Calu3 (cell line): ENCODE measurements at regions not wholly inside any gene's neighbourhood (a gene's known extent, or its start where the extent isn't known, plus 50 kb on each side); places are given as distances from the start of the nearest gene placed in this dataset.

Experiments
- BruUV-seq: library from RNA; stranded (reverse); fragments of 400-500 nt; replicated peaks from 2 replicates; lab custom pipeline; 2021; lab: Mats Ljungman, UMichigan
- CTCF ChIA-PET: fragments of 300-600 bp; sonication (Branson Sonifier 250); formaldehyde crosslinking; loops from one replicate; lab custom pipeline; 2022; ENCODE audit warnings: antibody characterized with exemption; lab: Charles Lee
- DNase-seq: peaks from one replicate; pipeline ENCODE4 v3.0.0; 2022
- H3K27ac Mint-ChIP-seq: one replicate; pipeline ENCODE4 v1.8.0; 2022; ENCODE audit warnings: mixed read lengths; ENCODE audit not compliant: unreplicated experiment
- H3K27me3 Mint-ChIP-seq: one replicate; pipeline ENCODE4 v1.8.0; 2022; ENCODE audit warnings: mixed read lengths; ENCODE audit not compliant: unreplicated experiment
- H3K36me3 Mint-ChIP-seq: one replicate; pipeline ENCODE4 v1.8.0; 2022; ENCODE audit warnings: mild to moderate bottlenecking, moderate library complexity, mixed read lengths; ENCODE audit not compliant: insufficient read depth, unreplicated experiment
- H3K4me1 Mint-ChIP-seq: one replicate; pipeline ENCODE4 v1.8.0; 2022; ENCODE audit warnings: mild to moderate bottlenecking, low read depth, mixed read lengths; ENCODE audit not compliant: unreplicated experiment
- H3K4me3 Mint-ChIP-seq: one replicate; pipeline ENCODE4 v1.8.0; 2022; ENCODE audit warnings: mild to moderate bottlenecking, low read depth, moderate library complexity, mixed read lengths; ENCODE audit not compliant: unreplicated experiment
- H3K9me3 Mint-ChIP-seq: one replicate; pipeline ENCODE4 v1.8.0; 2022; ENCODE audit warnings: low read depth, mixed read lengths; ENCODE audit not compliant: unreplicated experiment
- CTCF ChIP-seq: fragments of 200-600 bp; IDR thresholded peaks from one replicate; pipeline ENCODE4 v1.8.0; 2022; ENCODE audit warnings: antibody characterized with exemption; ENCODE audit not compliant: unreplicated experiment
- intact Hi-C: fragments of 100-400 bp; cut with micrococcal nuclease; formaldehyde crosslinking; loops from one replicate; pipeline ENCODE4 v1.10.0; 2022; ENCODE audit not compliant: unreplicated experiment

DNA sequence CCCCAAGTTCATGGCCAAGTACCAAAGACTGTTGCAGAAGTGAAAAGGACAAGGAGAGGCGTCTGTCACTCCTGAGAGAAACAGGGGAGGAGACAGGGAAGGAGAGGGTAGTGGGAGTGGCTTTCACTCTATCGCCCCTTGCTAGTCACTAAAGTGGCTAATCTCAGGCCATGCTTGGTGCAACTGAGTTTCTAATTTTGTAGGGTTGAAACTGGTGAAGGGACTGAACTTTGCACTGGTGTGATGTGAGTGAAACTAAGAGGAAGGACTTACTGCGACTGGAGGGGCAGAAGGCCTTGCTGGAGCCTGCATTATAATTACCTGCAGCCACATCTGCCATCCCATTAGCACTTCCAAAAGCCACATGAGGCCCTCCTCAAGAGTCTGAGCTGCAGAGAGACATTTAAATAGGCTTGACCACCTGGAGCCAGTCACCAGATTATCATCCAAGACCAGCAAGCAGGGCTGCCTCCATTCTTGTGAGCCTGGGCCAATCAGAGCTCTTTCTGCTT lies 107.2 kb upstream of the EEPD1 start:
- H3K27me3 Mint-ChIP-seq = no peaks in the 10 kb centered on the region
- CTCF ChIA-PET = interaction anchor here (0.6 kb wide), 1 partner anchor 17 kb away, joined by 3 read pairs; no protein-coding TSS in a partner anchor
- intact Hi-C loops = no loop called here

DNA sequence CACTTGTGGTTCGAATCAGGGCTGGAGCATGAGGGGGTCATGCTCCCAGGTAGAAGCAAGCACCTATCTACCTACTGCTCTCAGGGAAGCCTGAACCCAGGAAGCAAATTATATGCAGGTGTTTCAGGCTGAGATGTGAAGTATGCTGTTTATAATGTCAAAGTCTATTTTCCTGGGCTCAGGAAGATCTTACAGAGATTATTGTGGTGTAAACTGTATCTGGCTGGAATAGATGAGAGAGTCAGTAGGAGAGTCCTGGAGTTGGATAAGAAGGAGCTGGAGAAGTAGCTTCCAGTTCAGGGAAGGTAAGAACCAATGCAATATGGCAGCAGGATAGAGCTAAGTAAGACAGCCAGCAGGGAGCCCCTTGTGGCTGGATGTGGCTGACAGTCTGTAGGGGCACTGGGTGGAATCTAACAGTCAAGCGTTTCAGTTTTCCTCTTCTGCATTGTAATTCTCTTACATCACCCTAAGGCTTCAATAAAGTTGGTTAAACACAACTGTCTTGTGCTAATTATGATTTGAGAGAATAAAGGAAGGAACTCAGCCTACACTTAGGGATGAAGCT lies 105.9 kb upstream of the EEPD1 start:
- TF ChIP-seq CTCF = peak; percentile 15
- CTCF ChIA-PET = interaction anchor here (1.0 kb wide), 1 partner anchor 62 kb away, joined by 4 read pairs; no protein-coding TSS in a partner anchor
- intact Hi-C loops = no loop called here
- peaks cover 13% of the 10 kb centered on the region for H3K4me1 Mint-ChIP-seq
- no peaks in the 10 kb centered on the region for H3K36me3 Mint-ChIP-seq
- no peaks in the 10 kb centered on the region for H3K9me3 Mint-ChIP-seq
- no peaks in the 10 kb centered on the region for H3K27me3 Mint-ChIP-seq
- BruUV-seq = no TSS peak
- no peak for DNase-seq
- no peak overlapping the region for H3K4me3 Mint-ChIP-seq
- H3K27ac Mint-ChIP-seq = no peak overlapping the region

More for the DNA sequence above, 107.2 kb upstream of the EEPD1 start:
- Mint-ChIP-seq H3K4me3 (no peak overlapping the region), H3K36me3 (no peaks in the 10 kb centered on the region), H3K9me3 (no peaks in the 10 kb centered on the region), H3K27ac (no peak overlapping the region), H3K4me1 (peaks cover 16% of the 10 kb centered on the region)
- no TSS peak for BruUV-seq
- TF ChIP-seq CTCF = no peak
- no peak for DNase-seq

GRCh38 chr7:36048141-36048901 lies 104.7 kb upstream of the EEPD1 start:
- no peaks in the 10 kb centered on the region for H3K36me3 Mint-ChIP-seq
- no peak overlapping the region for H3K4me3 Mint-ChIP-seq
- no peak overlapping the region for H3K27ac Mint-ChIP-seq
- CTCF ChIA-PET = interaction anchor here (1.0 to 1.5 kb wide), 3 partner anchors 10 to 113 kb away, joined by 4 to 6 read pairs (median 4); no protein-coding TSS in a partner anchor
- no TSS peak for BruUV-seq
- no peaks in the 10 kb centered on the region for H3K27me3 Mint-ChIP-seq
- DNase-seq = no peak
- TF ChIP-seq CTCF = no peak
- H3K9me3 Mint-ChIP-seq = no peaks in the 10 kb centered on the region
- intact Hi-C loops = no loop called here
- H3K4me1 Mint-ChIP-seq = peaks cover 13% of the 10 kb centered on the region

DNA sequence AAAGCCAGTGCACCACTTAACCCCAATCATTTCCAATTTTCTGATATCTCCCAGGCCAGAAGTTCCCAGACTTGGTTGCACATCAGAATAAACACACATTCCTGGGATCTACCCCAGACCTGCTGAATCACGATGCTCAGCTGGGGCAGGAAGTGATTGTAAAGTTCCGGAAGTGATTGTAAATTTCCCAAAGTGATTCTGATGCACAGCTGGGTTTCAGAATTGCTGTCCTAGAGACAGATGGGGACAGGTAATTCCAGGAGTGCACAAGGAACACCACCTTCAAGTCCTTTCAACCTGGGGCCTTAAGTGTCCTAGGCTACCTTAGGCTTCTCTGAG lies 104.2 kb upstream of the EEPD1 start:
- Mint-ChIP-seq H3K4me3 (no peak overlapping the region), H3K27ac (no peak overlapping the region), H3K9me3 (no peaks in the 10 kb centered on the region), H3K27me3 (no peaks in the 10 kb centered on the region), H3K4me1 (peaks cover 13% of the 10 kb centered on the region), H3K36me3 (no peaks in the 10 kb centered on the region)
- no peak for TF ChIP-seq CTCF
- CTCF ChIA-PET = interaction anchor here (1.0 to 1.5 kb wide), 2 partner anchors 11 to 112 kb away, joined by 4 to 6 read pairs; no protein-coding TSS in a partner anchor
- BruUV-seq = no TSS peak
- intact Hi-C loops = no loop called here
- DNase-seq = no peak
